ENCODE measurements at regions not wholly inside any gene's neighbourhood (a gene's known extent, or its start where the extent isn't known, plus 50 kb on each side); places are given as distances from the start of the nearest gene placed in this dataset.

GRCh38 chr13:112234131-112234875 is 141.9 kb upstream of the SPACA7 start:
- in situ Hi-C loops (cut with HindIII; ENCODE audit: low sequenced_read_pairs): no loop called here
- no peak for DNase-seq (ENCODE audit: low spot score)

- in situ Hi-C loops (cut with HindIII; ENCODE audit: low sequenced_read_pairs): no loop called here
- DNase-seq (ENCODE audit: low spot score): no peak
Observed at GRCh38 chr13:112236016-112236415, 140.1 kb upstream of the SPACA7 start.

DNA sequence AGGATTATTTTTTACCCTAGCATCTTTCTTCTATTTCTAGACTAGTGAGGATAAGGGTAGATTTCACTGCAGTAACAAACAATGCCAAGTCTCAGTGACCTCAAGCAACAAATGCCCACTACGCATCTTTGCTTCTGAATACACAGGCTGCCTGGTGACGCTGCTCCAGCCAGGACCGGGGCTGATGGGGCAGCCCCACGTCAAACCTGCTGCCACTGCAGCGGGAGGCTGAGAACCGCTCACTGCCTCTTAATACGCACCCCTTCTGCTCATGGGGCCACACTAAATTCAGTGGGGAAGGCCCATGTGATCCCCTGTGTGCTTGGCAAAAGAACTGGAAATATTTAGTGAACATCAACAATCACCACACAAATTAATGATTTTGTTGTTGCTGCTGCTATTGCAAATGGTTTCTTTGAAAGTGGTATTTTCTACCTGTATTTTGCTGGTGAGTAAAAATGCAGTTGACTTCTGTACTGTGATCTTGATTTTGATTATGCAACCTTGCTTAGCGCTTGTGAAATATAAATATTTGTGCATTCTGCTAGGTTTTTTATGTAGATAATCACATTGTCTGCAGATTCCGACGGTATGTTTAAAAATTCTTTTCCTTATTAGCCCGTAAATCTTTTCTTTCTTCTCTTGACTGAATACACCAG is 139.5 kb upstream of the SPACA7 start:
- DNase-seq (ENCODE audit: low spot score): no peak
- in situ Hi-C loops (cut with HindIII; ENCODE audit: low sequenced_read_pairs): no loop called here

DNA sequence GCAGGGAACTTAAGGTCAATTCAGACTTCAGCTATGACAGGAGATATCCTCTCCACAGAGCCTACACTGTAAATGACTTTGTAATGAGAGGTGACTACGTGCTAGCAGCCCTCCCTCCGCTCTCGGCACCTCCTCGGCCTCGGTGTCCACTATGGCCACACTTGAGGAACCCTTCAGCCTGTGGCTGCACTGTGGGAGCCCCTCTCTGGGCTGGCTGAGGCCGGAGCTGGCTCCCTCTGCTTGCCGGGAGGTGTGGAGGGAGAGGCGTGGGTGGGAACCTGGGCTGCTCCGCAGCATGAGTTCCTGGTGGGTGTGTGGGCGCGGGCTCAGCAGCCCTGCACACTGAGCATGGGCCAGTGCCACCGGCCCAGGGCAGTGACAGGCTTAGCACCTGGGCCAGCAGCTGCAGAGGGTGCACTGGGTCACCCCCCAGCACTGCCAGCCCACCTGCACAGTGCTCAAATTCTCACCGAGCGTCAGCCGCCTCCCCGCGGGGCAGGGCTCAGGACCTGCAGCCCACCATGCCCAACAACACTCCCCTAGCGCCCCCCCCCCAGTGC is 137.6 kb upstream of the SPACA7 start:
- DNase-seq (ENCODE audit: low spot score): no peak
- in situ Hi-C loops (cut with HindIII; ENCODE audit: low sequenced_read_pairs): no loop called here

GRCh38 chr13:112240076-112240475 is 136.1 kb upstream of the SPACA7 start:
- in situ Hi-C loops (cut with HindIII; ENCODE audit: low sequenced_read_pairs): no loop called here
- DNase-seq (ENCODE audit: low spot score): no peak

DNA sequence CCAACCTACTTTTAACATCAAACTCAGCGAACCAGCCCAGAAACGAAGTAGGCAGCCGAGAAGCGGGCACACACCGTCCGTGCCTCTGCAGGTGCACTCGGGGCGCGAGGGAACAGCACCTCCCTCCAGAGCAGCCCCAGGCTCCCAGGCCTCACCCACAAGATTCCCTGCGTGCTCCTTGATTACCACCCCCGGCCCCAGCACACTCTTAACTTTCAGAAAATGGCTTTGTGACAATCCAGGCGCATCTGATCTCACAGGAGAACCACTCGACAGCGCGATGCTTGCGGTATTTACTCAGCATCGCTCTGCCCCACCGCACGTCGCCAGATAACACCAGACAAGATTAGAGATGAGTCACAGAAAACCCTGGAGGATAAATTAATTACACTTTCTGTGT is 134.9 kb upstream of the SPACA7 start:
- in situ Hi-C loops (cut with HindIII; ENCODE audit: low sequenced_read_pairs): no loop called here

DNA sequence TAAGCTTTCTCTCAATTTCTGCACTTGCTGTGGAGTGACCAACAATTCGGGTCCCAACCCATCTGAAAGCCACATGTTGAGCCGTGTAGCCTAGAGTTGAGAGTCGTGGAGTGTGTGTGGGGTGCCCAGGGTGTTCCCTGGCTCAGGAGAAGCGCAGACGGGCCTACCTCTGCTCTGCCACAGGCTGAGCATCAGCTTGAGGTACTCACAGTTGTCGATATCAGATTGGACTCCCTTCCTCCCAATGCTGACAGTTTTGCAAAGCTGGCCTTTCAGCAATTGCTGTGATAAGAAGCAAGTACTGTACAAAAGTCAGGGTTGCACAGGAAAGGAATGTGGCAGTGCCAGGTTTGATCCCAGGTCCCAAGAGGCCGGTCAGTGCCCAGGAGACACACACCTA is 133.4 kb upstream of the SPACA7 start:
- DNase-seq (ENCODE audit: low spot score): no peak
- in situ Hi-C loops (cut with HindIII; ENCODE audit: low sequenced_read_pairs): no loop called here

More for the DNA sequence above, 134.9 kb upstream of the SPACA7 start:
- no peak for DNase-seq (ENCODE audit: low spot score)

DNA sequence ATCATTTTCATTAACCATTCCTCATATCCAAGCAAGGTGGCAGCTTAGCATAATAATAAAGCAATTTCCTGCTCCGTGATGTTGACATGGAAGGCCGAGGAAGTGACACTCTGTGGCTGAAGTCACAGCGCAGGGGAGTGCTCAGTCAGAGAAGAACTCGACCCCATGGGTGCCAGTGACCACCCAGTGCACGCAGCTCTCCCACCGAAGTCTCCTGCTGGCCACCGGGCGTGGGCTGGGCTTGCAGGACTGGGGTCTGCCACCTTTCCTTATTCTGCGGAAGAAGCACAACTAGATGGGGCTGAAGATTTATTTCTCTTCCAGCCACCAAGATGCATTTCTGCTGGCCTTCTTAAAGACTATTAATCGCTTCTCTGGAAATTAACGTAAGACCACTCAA is 132.1 kb upstream of the SPACA7 start:
- in situ Hi-C loops (cut with HindIII; ENCODE audit: low sequenced_read_pairs): no loop called here
- no peak for DNase-seq (ENCODE audit: low spot score)

DNA sequence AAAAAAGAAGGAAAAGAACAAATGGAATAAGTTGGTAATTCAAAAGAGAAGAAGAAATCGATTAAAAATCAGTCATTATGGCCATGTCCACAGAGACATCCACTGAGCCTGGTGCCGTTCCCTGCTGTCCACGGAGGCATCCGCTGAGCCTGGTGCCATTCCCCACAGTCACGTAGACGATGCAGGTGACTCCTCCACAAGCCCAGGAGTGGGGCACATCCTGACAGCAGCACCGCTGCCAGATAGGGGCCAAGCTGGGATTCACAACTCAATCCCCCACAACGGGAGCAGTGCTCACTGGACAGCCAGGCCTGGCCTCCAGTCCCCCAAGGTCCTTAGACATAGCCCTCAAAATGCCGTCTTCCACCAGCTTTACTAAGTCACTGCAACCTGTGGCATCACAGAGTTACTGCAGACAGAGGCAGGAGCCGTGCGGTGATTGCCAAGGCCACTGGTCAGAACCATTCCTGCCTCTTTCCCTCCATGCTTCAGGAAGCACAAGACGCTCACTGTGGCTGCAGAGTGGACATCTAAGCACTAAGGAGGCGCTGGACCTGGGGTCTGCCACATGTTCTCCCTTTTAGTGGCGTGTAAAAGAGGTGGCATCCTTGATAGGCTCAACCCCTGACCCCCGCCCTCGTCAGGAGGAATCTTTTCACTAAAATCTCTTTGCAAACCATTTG is 131.5 kb upstream of the SPACA7 start:
- no peak for DNase-seq (ENCODE audit: low spot score)
- in situ Hi-C loops (cut with HindIII; ENCODE audit: low sequenced_read_pairs): no loop called here

GRCh38 chr13:112245179-112245724 is 130.9 kb upstream of the SPACA7 start:
- in situ Hi-C loops (cut with HindIII; ENCODE audit: low sequenced_read_pairs): no loop called here

GRCh38 chr13:112245989-112246388 is 130.2 kb upstream of the SPACA7 start:
- DNase-seq (ENCODE audit: low spot score): no peak
- in situ Hi-C loops (cut with HindIII; ENCODE audit: low sequenced_read_pairs): no loop called here

More at GRCh38 chr13:112245179-112245724, 130.9 kb upstream of the SPACA7 start:
- DNase-seq (ENCODE audit: low spot score): no peak

- DNase-seq (ENCODE audit: low spot score): no peak
- in situ Hi-C loops (cut with HindIII; ENCODE audit: low sequenced_read_pairs): no loop called here
Observed at GRCh38 chr13:112246731-112247470, 129.3 kb upstream of the SPACA7 start.

GRCh38 chr13:112247471-112248405 is 128.4 kb upstream of the SPACA7 start:
- in situ Hi-C loops (cut with HindIII; ENCODE audit: low sequenced_read_pairs): no loop called here
- no peak for DNase-seq (ENCODE audit: low spot score)

DNA sequence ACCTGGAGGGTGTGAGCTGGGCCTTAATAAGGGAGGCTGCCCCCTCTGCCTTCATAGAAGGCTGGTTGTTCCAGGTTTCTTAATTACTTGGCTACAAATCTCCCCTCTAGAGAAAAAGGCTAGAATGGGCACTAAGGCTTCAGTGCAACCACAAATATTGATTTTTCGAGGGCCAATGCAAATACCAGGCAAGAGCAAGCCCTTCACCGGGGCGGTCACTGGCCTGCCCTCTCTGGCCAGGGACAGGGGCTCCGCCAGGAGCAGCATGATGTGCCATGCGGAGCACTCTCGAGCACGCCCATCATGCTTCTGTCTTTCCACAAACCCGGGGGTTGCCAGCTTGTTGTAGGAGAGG is 127.8 kb upstream of the SPACA7 start:
- in situ Hi-C loops (cut with HindIII; ENCODE audit: low sequenced_read_pairs): no loop called here
- DNase-seq (ENCODE audit: low spot score): no peak

GRCh38 chr13:112248862-112249592 is 127.1 kb upstream of the SPACA7 start:
- DNase-seq (ENCODE audit: low spot score): no peak
- in situ Hi-C loops (cut with HindIII; ENCODE audit: low sequenced_read_pairs): no loop called here

DNA sequence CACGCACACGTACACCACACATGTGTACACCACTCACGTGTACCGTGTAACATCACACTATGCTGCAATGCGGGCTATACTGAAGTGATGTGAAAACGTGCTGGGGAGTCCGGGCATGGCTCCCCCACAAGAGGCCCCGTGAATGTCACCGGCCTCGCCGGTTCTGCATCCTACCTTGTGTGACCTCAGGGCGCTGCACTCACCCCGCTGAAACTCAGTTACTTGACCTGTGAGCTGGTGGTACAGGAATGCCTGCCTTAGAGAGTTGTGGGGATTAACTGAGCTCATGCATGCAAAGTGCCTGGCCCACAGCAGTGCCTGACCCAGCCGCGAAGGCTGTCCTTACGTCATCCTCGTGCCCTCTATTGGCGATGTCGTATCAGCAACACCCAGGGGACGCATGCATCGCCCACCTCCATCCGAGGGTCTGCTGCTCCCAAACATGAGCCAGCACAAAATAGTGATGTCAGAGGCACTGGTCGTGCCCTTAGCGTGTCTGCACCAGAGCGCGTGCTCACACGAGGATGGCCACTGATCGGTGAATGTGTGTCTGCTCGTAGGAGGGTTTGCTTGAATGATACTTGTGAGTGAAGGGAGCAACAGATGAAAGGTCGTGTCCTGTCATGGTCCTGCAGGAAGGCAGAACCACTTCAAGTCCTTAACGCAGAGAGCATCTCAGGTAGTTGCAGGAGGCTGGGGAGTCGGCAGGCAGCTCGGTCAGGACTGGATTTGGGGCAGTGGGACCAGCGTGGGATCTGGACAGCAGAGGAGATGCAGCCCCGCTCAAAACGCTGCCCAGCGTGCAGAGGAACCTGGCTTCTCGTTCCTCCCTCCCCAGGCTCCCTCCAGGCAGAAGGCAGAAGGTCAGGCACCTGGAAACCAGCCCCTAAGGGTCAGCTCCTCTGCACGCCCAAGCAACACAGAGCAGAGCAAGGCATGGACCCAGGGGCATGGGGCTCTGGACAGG is 126.2 kb upstream of the SPACA7 start:
- no peak for DNase-seq (ENCODE audit: low spot score)
- in situ Hi-C loops (cut with HindIII; ENCODE audit: low sequenced_read_pairs): no loop called here

All from G401 (cell line).